ENCODE measurements at regions not wholly inside any gene's neighbourhood (a gene's known extent, or its start where the extent isn't known, plus 50 kb on each side); places are given as distances from the start of the nearest gene placed in this dataset.

GRCh38 chr7:98679741-98680140, 62.7 kb downstream of the NPTX2 start:
- intact Hi-C loops (cut with DNase I): no loop called here
- WGBS, 2 donors: 35 to 54% methylated on average over 3 of the region's 3 CpGs
- H3K27me3 ChIP-seq: peaks cover 0 to 10% (median 6%) of the 10 kb centered on the region in 7 donors
- no peak overlapping the region for H3K4me3 ChIP-seq
- peaks cover 0 to 8% (median 0%) of the 10 kb centered on the region in 11 donors for H3K9me3 ChIP-seq
- no peaks in the 10 kb centered on the region for H3K4me1 ChIP-seq
- H3K27ac ChIP-seq: no peak overlapping the region
- no peaks in the 10 kb centered on the region for H3K36me3 ChIP-seq
- ATAC-seq (no peak), DNase-seq (no peak)
- TF ChIP-seq CTCF (IDR thresholded peaks at IDR 0.05): no peak

DNA sequence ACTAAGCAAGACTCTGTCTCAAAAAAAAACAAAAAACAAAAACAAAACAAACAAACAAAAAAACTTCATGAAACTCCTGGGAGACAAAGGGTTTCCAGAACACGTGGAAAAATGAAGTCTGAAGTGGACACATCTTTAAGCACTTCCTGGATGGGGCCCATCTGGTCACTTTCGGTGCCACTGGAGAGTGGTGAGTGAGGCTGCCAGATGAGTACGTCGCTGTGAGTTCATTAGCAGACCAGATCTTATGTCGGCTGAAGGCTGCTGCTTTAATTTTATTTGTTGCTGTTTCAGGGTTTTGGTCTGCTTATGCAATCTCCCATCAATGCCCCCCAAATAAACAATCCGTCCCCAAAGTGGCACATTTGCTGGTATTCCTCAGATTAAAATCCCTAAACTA, 64.4 kb downstream of the NPTX2 start:
- WGBS, 2 donors: 31 to 33% methylated on average over 6 of the region's 6 CpGs
- no peak for ATAC-seq
- H3K27me3 ChIP-seq: peaks cover 0 to 7% (median 5%) of the 10 kb centered on the region in 7 donors
- H3K4me3 ChIP-seq: no peak overlapping the region
- H3K36me3 ChIP-seq: no peaks in the 10 kb centered on the region
- no peak for DNase-seq
- H3K4me1 ChIP-seq: no peaks in the 10 kb centered on the region
- intact Hi-C loops (cut with DNase I): no loop called here
- peaks cover 0 to 8% (median 0%) of the 10 kb centered on the region in 11 donors for H3K9me3 ChIP-seq
- TF ChIP-seq CTCF (IDR thresholded peaks at IDR 0.05): no peak
- H3K27ac ChIP-seq: no peak overlapping the region

GRCh38 chr7:98681951-98682350, 64.9 kb downstream of the NPTX2 start:
- DNase-seq: no peak
- H3K36me3 ChIP-seq: no peaks in the 10 kb centered on the region
- H3K27ac ChIP-seq: no peak overlapping the region
- intact Hi-C loops (cut with DNase I): no loop called here
- no peak overlapping the region for H3K4me3 ChIP-seq
- ATAC-seq: no peak
- peaks cover 0 to 9% (median 0%) of the 10 kb centered on the region in 11 donors for H3K9me3 ChIP-seq
- 64 to 65% methylated on average over 15 of the region's 15 CpGs for WGBS, 2 donors
- no peak for TF ChIP-seq CTCF (IDR thresholded peaks at IDR 0.05)
- peaks cover 0 to 7% (median 5%) of the 10 kb centered on the region in 7 donors for H3K27me3 ChIP-seq
- no peaks in the 10 kb centered on the region for H3K4me1 ChIP-seq

DNA sequence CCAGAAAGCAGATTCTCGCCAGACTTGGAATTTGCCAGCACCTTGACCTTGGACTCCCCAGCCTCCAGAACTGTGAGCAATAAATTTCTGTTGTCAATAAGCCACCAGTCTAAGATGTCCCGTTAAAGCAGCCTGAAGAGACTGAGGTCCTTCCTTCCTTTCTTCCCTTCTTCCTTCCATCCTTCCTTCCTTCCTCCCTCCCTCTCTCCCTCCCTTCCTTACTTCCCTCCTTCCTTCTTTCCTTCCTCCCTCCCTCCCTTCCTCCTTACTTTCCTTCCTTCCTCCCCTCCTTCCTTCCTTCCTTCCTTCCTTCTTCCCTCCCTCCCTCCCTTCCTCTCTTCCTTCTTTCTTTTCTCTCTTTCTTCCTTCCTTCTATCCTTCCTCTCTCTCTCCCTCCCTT, 66.4 kb downstream of the NPTX2 start:
- no peak for DNase-seq
- H3K9me3 ChIP-seq: peaks cover 0 to 11% (median 0%) of the 10 kb centered on the region in 11 donors
- intact Hi-C loops (cut with DNase I): no loop called here
- peaks cover 0 to 7% (median 5%) of the 10 kb centered on the region in 7 donors for H3K27me3 ChIP-seq
- H3K4me1 ChIP-seq: no peaks in the 10 kb centered on the region
- ATAC-seq: no peak
- WGBS, 2 donors: 73 to 83% methylated on average over 2 of the region's 2 CpGs
- H3K27ac ChIP-seq: no peak overlapping the region
- H3K36me3 ChIP-seq: no peaks in the 10 kb centered on the region
- no peak overlapping the region for H3K4me3 ChIP-seq
- TF ChIP-seq CTCF (IDR thresholded peaks at IDR 0.05): no peak
